Body of pancreas (tissue), 4 donors: ENCODE measurements at regions not wholly inside any gene's neighbourhood (a gene's known extent, or its start where the extent isn't known, plus 50 kb on each side); places are given as distances from the start of the nearest gene placed in this dataset.

Experiments used
- CTCF ChIP-seq, 7 experiments: fragments of 450-650 bp in 4 of 7; fragments of 200-600 bp in 3 of 7; sonication (generic) in 3 of 7; IDR thresholded peaks; one replicate each; pipeline ENCODE4 v1.5.1; 2016 to 2019; ENCODE audit warnings: antibody characterized with exemption in 7 of 7
- POLR2A ChIP-seq, 3 donors: fragments of 450-650 bp; IDR thresholded peaks; one replicate each; pipeline ENCODE4 v1.6.1; 2016; ENCODE audit warnings: antibody characterized with exemption in 3 of 3, mild to moderate bottlenecking in 2 of 3

GRCh38 chr2:16204886-16205620 lies 264.7 kb downstream of the MYCN start:
- TF ChIP-seq CTCF (IDR thresholded peaks at IDR 0.05) (no peak), POLR2A (IDR thresholded peaks at IDR 0.05) (no peak)
